Kidney epithelial cell (primary cell): ENCODE measurements at regions not wholly inside any gene's neighbourhood (a gene's known extent, or its start where the extent isn't known, plus 50 kb on each side); places are given as distances from the start of the nearest gene placed in this dataset.

ENCODE experiments used
- DNase-seq: peaks from one replicate; pipeline ENCODE4 v3.0.0-alpha.2; 2010; ENCODE audit warnings: low read depth
- H3K27me3 ChIP-seq: 2 replicates; pipeline ENCODE4 v1.6.0; 2011; ENCODE audit warnings: low read length; ENCODE audit not compliant: control insufficient read depth, insufficient read depth
- H3K36me3 ChIP-seq: 2 replicates; pipeline ENCODE4 v1.5.1; 2011; ENCODE audit warnings: low read length; ENCODE audit not compliant: control insufficient read depth, insufficient read depth
- H3K4me3 ChIP-seq: 2 replicates; pipeline ENCODE4 v1.5.1; 2011; ENCODE audit warnings: low read depth, mild to moderate bottlenecking, control low read depth, low read length
- TF ChIP-seq, protein P1 (sequence below): IDR thresholded peaks from 2 replicates; pipeline ENCODE4 v1.5.1; 2011; ENCODE audit warnings: mild to moderate bottlenecking, moderate library complexity, low read length, control low read depth, inconsistent platforms; ENCODE audit not compliant: insufficient read depth, poor library complexity, severe bottlenecking

DNA sequence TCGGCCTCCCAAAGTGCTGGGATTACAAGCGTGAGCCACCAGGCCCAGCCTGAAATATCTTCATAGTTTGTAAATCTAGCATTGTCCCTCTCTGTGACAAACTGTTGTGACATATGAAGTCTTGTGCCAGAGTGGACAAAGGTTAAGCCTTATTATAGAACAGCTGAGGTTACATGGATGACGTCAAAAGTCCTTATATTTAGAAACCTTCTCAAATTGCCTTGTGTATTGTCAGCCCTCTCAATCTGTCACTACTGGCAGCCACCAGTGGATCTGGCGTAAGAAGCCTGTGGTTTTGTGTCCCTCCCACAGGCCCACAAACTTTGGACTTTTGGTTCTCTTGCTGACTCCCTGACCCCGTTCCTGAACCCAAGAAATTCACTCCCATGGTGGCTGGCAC lies 79.4 kb upstream of the CCDC112 start:
- no peak for DNase-seq
- Histone ChIP-seq H3K27me3 (no peaks in the 10 kb centered on the region), H3K4me3 (no peak overlapping the region), H3K36me3 (no peaks in the 10 kb centered on the region)
- TF ChIP-seq, protein P1, sequence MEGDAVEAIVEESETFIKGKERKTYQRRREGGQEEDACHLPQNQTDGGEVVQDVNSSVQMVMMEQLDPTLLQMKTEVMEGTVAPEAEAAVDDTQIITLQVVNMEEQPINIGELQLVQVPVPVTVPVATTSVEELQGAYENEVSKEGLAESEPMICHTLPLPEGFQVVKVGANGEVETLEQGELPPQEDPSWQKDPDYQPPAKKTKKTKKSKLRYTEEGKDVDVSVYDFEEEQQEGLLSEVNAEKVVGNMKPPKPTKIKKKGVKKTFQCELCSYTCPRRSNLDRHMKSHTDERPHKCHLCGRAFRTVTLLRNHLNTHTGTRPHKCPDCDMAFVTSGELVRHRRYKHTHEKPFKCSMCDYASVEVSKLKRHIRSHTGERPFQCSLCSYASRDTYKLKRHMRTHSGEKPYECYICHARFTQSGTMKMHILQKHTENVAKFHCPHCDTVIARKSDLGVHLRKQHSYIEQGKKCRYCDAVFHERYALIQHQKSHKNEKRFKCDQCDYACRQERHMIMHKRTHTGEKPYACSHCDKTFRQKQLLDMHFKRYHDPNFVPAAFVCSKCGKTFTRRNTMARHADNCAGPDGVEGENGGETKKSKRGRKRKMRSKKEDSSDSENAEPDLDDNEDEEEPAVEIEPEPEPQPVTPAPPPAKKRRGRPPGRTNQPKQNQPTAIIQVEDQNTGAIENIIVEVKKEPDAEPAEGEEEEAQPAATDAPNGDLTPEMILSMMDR: no peak

DNA sequence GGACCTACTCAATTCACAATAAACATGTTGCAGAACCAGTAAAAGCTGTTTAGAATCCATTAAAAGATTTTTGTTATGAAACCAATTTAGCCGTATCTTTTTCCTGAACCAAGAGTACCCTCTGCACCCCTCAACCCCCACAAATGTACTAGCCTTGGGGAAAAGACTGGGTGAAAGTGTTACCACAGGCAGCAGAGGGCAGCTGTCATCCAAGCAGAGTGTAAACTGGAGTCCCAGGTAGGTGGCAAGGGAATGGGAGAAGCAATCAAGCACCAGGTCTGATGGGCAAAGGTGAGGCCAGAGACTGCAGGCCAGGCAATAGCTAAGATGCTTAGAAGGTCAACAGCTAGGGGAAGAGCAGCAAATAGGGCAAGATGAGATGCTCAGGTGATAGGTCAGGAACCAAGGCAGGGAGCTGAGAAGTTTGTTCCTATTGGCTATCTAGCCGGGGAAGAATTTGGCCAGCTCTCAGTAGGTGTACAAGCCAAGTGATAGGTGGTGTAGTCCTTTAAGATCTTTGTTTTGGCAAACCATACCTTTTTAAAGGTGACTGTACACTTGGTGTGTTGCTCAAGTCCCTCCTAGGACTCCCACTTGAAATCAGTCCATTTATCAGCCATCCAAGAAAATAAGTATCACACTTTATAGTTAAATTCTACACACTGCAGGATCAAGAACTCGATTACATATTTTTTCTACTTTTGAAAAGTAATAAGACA lies 77.8 kb upstream of the CCDC112 start:
- Histone ChIP-seq H3K27me3 (no peaks in the 10 kb centered on the region), H3K36me3 (no peaks in the 10 kb centered on the region), H3K4me3 (no peak overlapping the region)
- TF ChIP-seq, protein P1: peak; percentile 11
- DNase-seq: no peak

DNA sequence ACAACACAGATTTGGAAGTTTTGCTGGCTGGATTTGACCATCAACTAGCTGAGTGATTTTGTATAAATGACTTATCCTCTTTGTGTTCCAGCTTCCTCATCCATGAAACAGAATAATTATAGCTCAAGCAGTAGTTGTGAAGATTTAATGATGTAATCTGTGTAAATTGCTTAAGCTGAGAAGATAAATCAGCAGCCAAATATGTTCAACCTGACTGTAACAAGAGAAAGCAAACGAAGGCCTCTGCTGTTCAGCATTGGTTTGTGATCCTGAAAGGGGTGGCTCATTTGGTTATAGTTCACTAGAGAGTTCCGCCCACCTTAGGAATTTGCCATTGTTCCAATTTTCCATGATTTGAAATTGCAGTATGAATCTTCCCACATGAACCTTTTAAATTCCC lies 75.7 kb upstream of the CCDC112 start:
- Histone ChIP-seq H3K27me3 (no peaks in the 10 kb centered on the region), H3K36me3 (no peaks in the 10 kb centered on the region), H3K4me3 (no peak overlapping the region)
- TF ChIP-seq, protein P1: no peak
- DNase-seq: peak; percentile 45

DNA sequence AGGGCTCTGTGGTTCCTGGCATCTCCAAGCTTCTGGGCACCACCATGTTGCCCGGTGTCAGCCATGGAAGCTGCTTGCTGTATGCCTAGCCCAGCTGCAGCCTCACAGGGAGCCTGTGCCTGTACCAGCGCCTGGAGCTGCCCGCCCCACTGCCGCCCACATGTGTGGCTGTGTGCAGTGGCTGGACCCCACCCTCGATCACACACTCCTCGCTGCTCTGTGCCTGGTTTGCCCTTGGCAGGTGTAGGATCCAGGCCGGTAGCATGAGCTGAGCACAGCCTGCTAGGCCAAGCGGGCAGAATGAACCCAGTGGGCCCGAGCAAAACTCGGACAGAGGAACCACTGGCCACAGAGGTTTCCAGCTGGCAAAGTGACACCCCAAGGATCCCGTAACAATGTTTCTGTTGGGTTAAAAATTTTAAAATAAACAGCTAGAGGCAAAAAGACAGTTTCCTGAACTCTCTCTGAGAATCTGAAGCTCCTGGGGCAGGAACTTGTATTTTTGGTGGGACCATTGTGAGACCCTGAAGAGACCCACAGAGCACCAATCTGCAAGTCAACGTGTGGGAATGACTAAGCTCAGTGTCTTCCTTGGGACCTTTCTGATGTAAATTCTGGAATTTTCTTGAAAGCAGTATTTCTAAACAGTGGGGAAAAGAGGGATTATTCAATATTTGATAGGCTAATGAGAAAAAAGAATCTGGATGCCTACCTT lies 73.1 kb upstream of the CCDC112 start:
- Histone ChIP-seq H3K27me3 (no peaks in the 10 kb centered on the region), H3K4me3 (no peak overlapping the region), H3K36me3 (no peaks in the 10 kb centered on the region)
- DNase-seq: no peak
- TF ChIP-seq, protein P1: no peak

DNA sequence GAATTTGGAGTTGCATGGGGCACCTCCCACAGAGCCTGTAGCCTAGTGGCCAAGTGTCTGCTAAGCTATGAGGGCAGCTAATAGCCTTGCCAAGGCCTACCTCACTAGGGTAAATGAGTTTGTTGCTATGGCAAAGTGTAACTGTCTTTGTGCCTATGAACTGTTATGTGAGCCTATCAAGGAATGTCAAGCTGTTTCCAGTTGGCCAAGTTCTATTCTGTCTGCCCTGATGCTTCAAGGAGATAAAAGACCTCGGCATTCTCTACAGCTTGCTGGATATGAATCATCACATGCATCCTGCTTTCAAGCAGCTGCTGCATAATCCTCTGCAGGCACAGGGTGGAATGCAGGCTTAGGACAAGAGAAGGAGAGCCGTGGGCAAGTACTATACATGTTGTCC lies 69.8 kb upstream of the CCDC112 start:
- no peaks in the 10 kb centered on the region for H3K27me3 ChIP-seq
- peak; percentile 93 for DNase-seq
- no peak overlapping the region for H3K4me3 ChIP-seq
- H3K36me3 ChIP-seq: no peaks in the 10 kb centered on the region
- TF ChIP-seq, protein P1: no peak
